CD4-positive, alpha-beta T cell treated with Interleukin-15 for 1 hour (primary cell): ENCODE measurements at regions not wholly inside any gene's neighbourhood (a gene's known extent, or its start where the extent isn't known, plus 50 kb on each side); places are given as distances from the start of the nearest gene placed in this dataset.

ENCODE experiments used
- DNase-seq: peaks from one replicate; pipeline ENCODE4 v3.0.0-alpha.2; 2020

DNA sequence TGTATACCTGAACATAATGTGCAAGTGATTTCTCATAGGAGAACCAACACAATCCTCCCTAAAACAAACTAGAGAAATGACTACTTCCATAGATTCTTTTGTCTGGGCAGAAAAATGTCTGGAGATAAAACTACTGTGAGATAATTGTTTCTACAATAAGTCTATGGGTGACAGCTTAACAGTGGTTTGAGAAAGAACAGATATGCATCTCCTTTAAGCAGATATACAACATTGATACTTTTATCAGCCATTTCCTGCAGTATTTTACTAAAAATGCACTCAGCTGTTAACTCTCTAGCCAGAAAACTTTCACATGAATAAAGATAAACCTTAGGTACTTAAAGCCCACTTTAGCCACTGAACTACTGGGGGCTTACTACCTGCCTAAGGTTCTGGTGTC, 1132.4 kb downstream of the EFNB2 start:
- no peak for DNase-seq

DNA sequence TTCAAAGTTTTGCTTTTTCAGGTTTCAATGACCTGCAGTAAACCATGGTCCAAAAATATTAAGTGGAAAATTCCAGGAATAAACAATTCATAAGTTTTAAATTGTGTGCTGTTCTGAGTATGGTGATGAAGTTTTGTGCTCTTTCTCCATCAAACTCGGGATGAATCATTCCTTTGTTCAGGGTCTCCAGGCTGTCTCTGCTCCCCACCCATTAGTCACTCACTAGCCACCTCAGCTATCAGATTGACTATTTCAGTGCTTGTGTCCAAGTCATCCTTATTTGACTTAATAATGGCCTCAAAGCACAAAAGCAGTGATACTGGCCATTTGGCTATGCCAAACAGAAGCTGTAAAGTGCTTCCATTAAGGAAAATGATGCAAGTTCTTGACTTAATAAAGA, 1140.4 kb downstream of the EFNB2 start:
- no peak for DNase-seq

GRCh38 chr13:105389373-105389772, 1146.1 kb downstream of the EFNB2 start:
- no peak for DNase-seq

DNA sequence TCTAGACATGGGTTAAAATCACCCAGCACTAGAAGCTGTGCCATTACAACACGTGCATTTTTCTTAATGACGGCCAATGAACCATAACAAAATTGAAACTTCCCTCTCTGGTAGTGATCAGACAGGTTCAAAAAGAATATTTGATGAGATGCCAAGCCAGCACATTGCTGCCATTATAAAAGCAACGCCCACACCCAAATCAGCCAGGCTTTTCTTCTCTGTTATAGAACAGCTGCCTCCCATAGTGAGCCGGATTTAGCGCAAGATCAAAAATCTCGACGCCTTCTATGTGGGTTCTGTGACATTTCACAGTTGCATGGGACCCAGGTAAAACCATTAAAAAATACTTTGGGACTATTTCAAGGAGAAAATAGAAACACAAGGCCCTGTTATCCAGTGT, 1158.0 kb downstream of the EFNB2 start:
- no peak for DNase-seq

GRCh38 chr13:105370011-105370650, 1165.3 kb downstream of the EFNB2 start:
- no peak for DNase-seq

DNA sequence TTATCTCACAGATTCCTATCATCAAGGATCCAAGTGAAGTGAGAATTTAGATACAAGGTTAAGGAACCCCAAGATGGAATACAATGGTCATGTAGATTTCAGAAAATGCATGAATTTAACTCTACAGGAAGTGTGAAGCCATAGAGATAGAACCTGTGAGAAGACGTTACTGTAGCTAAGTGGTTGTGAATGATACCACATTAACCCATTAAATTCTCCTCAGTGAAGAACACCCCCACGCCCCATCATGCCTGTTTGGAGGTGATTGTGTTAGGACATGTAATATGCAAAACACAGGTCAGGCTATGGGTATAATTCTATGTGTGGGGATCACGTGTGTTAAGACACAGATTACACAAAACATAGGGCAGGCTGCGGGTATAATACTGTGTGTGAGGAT, 1166.7 kb downstream of the EFNB2 start:
- DNase-seq = no peak

- DNase-seq = no peak
Observed at GRCh38 chr13:105365831-105366230, 1169.6 kb downstream of the EFNB2 start.

GRCh38 chr13:105365021-105365550, 1170.4 kb downstream of the EFNB2 start:
- DNase-seq = no peak

- DNase-seq = no peak
Observed at GRCh38 chr13:105364191-105364590, 1171.3 kb downstream of the EFNB2 start.

- DNase-seq = no peak
Observed at GRCh38 chr13:105363261-105364190, 1171.9 kb downstream of the EFNB2 start.

DNA sequence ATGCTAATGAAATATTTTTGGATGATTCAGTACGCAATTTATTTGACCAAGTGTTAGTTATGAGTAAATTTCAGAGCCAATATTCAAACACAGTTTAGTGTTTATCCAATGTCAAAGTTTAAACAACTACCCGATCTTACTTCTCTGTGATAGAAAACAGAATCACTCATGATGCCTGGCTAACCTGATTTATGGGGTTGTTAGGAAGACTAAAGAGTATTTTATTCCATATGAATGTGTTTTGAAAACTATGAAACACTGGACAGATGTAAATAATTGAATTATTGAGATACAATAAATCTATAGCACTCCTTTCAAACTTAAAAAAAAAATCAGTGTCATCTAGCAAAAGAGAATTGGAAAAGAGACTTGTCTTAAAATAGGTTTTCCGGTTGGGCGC, 1181.8 kb downstream of the EFNB2 start:
- DNase-seq = no peak

GRCh38 chr13:105349082-105349723, 1186.3 kb downstream of the EFNB2 start:
- DNase-seq = no peak

DNA sequence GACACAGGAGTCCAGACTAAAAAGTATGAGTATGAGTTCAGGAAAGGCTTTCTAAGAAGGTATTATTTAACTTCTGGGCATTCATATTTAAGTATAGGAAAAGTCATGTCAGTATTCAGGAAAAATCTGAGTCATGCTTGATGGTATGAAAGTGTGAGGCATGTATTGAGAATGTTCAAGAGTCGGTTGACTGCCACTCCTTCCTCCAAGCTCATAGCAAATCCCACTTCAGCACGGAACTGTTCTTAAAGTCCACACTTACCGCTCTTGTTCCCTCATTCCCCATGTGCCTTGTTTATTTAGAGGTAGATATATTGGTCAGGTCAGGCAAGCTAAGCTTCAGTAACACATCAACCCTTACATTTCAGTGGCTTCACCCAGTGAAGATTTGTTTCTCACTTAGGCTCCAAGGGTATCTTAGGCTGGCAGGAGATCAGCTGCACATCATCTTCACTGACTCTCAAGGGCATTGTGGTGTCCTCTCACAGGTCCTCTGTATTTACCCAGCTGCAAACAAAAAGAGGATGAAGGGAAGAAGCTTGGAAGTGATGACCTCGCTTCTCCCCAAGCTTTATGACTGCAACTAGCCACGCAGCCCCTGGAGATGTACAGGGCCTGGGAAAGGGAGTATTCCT, 1189.2 kb downstream of the EFNB2 start:
- DNase-seq = no peak

GRCh38 chr13:105345730-105346129, 1189.7 kb downstream of the EFNB2 start:
- DNase-seq = no peak

DNA sequence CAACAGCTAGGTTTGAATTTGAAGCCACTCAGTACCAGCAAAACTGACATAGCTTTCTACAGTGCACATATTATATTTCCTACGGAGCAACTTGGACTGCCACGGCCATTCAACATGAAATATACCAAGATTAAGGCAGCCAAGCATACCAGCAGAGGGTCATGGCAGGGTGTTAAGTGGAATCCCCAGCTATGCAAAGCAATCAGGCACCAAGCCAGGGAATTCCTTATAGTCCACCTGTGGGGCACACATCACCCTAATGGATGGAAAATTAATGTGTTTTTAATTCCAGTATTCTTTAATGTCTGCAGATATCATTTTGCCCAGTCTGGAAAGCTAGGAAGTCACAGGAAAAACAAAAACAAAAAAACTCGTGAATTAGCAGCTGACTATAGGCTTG, 1190.3 kb downstream of the EFNB2 start:
- DNase-seq = no peak

- no peak for DNase-seq
Observed at GRCh38 chr13:105343134-105343806, 1192.2 kb downstream of the EFNB2 start.

DNA sequence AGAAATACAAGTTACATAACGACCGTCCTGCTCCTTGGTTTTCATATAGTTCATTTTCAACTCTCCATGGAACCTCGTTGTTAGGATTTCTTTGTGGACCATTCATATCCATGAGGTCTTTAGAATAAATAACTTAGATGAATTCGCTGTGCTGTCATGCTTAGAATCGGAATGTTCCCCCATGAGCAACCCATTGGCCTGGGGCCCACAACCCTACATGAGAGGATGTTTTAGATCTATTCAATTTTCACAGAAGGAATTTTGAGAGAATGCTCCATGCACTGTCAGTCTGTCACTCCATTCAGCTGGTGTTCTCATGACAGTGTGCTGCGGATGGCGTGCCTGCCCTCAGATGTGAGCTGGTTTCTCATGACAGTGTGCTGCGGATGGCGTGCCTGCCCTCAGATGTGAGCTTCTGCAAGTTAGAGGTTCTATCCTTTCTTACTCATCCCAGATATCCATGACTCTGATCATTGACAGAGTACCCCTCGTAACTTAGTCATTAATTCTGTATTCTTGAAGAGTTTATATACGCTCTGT, 1193.1 kb downstream of the EFNB2 start:
- no peak for DNase-seq

DNA sequence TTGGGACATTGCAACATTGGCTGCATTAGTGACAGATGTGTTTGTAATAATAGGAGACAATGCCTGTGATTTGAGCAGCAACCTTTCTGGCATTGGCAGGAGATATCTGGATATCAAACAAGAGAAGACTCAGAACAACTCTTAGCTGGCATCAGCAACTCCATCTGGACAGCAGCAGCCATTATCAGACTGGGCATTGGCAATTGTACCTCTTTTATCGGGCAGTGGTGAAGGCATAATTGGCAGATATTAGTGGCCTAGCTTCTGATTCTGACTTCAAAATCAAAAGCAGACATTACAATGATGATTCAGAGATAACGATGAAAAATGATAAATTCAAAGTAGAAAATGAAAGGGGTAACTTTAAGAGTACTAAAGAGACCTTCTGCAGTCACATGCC, 1193.7 kb downstream of the EFNB2 start:
- DNase-seq = no peak

DNA sequence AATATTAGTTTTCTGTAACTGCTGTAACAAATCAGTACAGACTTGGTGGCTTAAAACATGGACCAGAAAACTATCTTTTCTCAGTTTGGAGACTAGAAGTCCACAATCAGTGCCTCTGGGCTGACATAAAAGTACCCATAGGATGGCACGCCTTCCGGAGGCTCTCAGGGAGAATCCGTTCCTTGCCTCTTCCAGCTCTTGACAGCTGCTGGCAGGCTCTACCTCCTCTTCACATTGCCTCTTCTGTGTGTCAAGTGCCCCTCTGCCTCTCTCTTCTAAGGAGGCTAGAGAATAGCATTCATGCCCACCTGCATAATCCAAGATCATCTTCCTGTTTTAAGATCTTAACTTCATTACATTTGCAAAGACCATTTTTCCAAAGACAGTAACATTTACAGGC, 1194.2 kb downstream of the EFNB2 start:
- no peak for DNase-seq

DNA sequence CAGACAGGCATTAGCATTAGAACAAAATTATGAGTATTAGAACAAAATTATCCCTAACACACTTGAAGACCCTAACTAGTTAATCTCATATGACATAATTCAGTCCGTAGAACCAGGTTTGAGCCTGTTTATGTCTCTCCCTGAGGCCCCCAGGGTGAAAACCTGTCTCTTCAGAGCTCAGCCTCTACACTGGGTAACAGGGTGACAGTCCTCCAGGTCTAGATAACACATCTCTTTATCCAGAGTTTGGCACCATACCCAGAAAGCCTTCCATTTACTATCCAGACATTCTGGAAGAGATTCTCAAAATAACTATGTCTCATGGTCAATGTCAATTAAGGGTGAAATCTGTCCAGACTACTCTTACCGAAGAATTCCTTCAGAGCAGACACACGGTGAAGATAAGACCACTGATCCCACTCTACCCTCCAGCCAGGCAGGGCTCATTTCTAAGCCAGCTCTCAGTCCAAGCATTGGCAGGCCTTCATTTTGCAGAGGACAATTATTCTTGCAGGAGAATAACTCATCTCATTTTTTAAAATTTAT, 1195.3 kb downstream of the EFNB2 start:
- no peak for DNase-seq

- no peak for DNase-seq
Observed at GRCh38 chr13:105338773-105339172, 1196.7 kb downstream of the EFNB2 start.

- no peak for DNase-seq
Observed at GRCh38 chr13:105338006-105338405, 1197.5 kb downstream of the EFNB2 start.
